ENCODE measurements at regions not wholly inside any gene's neighbourhood (a gene's known extent, or its start where the extent isn't known, plus 50 kb on each side); places are given as distances from the start of the nearest gene placed in this dataset.

- TF ChIP-seq, protein P1, sequence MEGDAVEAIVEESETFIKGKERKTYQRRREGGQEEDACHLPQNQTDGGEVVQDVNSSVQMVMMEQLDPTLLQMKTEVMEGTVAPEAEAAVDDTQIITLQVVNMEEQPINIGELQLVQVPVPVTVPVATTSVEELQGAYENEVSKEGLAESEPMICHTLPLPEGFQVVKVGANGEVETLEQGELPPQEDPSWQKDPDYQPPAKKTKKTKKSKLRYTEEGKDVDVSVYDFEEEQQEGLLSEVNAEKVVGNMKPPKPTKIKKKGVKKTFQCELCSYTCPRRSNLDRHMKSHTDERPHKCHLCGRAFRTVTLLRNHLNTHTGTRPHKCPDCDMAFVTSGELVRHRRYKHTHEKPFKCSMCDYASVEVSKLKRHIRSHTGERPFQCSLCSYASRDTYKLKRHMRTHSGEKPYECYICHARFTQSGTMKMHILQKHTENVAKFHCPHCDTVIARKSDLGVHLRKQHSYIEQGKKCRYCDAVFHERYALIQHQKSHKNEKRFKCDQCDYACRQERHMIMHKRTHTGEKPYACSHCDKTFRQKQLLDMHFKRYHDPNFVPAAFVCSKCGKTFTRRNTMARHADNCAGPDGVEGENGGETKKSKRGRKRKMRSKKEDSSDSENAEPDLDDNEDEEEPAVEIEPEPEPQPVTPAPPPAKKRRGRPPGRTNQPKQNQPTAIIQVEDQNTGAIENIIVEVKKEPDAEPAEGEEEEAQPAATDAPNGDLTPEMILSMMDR (conservative IDR thresholded peaks at IDR 0.05; ENCODE audit: low read depth, low read length): no peak
- TF ChIP-seq EZH2 (IDR thresholded peaks at IDR 0.05; ENCODE audit: borderline replicate concordance, low read depth, low read length, poor library complexity, severe bottlenecking): no peak
These were observed 186.5 kb upstream of the PEX5L start for GRCh38 chr3:180223268-180223667.
